HG03378 (cell line): ENCODE measurements at regions not wholly inside any gene's neighbourhood (a gene's known extent, or its start where the extent isn't known, plus 50 kb on each side); places are given as distances from the start of the nearest gene placed in this dataset.

Source experiments
- ATAC-seq: cut with Tn5 transposase; IDR thresholded peaks from one replicate; pipeline ENCODE4 v1.9.1; 2021; ENCODE audit warnings: mild to moderate bottlenecking, moderate library complexity; ENCODE audit not compliant: unreplicated experiment

GRCh38 chr18:25455646-25456045, 103.7 kb upstream of the ZNF521 start:
- no peak for ATAC-seq

- ATAC-seq: no peak
These were observed 103.2 kb upstream of the ZNF521 start for GRCh38 chr18:25455159-25455558.

- no peak for ATAC-seq
These were observed 102.8 kb upstream of the ZNF521 start for GRCh38 chr18:25454730-25455129.

- ATAC-seq: no peak
These were observed 102.3 kb upstream of the ZNF521 start for GRCh38 chr18:25454270-25454659.

- ATAC-seq: no peak
These were observed 101.7 kb upstream of the ZNF521 start for GRCh38 chr18:25453556-25454269.

GRCh38 chr18:25451077-25451658, 99.2 kb upstream of the ZNF521 start:
- no peak for ATAC-seq

- no peak for ATAC-seq
These were observed 97.1 kb upstream of the ZNF521 start for GRCh38 chr18:25449046-25449445.

- no peak for ATAC-seq
These were observed 95.0 kb upstream of the ZNF521 start for GRCh38 chr18:25446972-25447371.

GRCh38 chr18:25445430-25445829, 93.5 kb upstream of the ZNF521 start:
- ATAC-seq: no peak

GRCh38 chr18:25443776-25444175, 91.8 kb upstream of the ZNF521 start:
- no peak for ATAC-seq

- ATAC-seq: no peak
These were observed 83.3 kb upstream of the ZNF521 start for GRCh38 chr18:25435149-25435782.

GRCh38 chr18:25434745-25435144, 82.8 kb upstream of the ZNF521 start:
- ATAC-seq: no peak

GRCh38 chr18:25433590-25433989, 81.6 kb upstream of the ZNF521 start:
- no peak for ATAC-seq

GRCh38 chr18:25425024-25425423, 73.1 kb upstream of the ZNF521 start:
- ATAC-seq: no peak

- ATAC-seq: no peak
These were observed 71.8 kb upstream of the ZNF521 start for GRCh38 chr18:25423760-25424159.

GRCh38 chr18:25423267-25423666, 71.3 kb upstream of the ZNF521 start:
- ATAC-seq: no peak

- ATAC-seq: no peak
These were observed 70.3 kb upstream of the ZNF521 start for GRCh38 chr18:25422230-25422629.

- no peak for ATAC-seq
These were observed 68.3 kb upstream of the ZNF521 start for GRCh38 chr18:25420077-25420825.

- no peak for ATAC-seq
These were observed 64.4 kb upstream of the ZNF521 start for GRCh38 chr18:25416374-25416773.

GRCh38 chr18:25409971-25410370, 58.0 kb upstream of the ZNF521 start:
- no peak for ATAC-seq

- ATAC-seq: no peak
These were observed 56.3 kb upstream of the ZNF521 start for GRCh38 chr18:25408293-25408692.
